Caco-2 (cell line): ENCODE measurements at regions not wholly inside any gene's neighbourhood (a gene's known extent, or its start where the extent isn't known, plus 50 kb on each side); places are given as distances from the start of the nearest gene placed in this dataset.
A peak's percentile ranks its signal among the peaks of the same experiment; 100 is the strongest.

ENCODE experiments used
- BruUV-seq: library from RNA; stranded (reverse); fragments of 400-500 nt; replicated peaks from 2 replicates; lab custom pipeline; 2021; lab: Mats Ljungman, UMichigan
- CTCF ChIA-PET: fragments of 300-600 bp; sonication (Branson Sonifier 250); formaldehyde crosslinking; loops from one replicate; lab custom pipeline; 2022; ENCODE audit warnings: antibody characterized with exemption; lab: Charles Lee
- POLR2A ChIA-PET: fragments of 300-600 bp; sonication (Branson Sonifier 250); formaldehyde crosslinking; loops from one replicate; lab custom pipeline; 2022; ENCODE audit warnings: antibody characterized with exemption; lab: Charles Lee
- DNase-seq, 2 experiments: peaks; one replicate each; pipeline versions ENCODE4 v3.0.0 to v3.0.0-alpha.2; 2020 to 2022
- H3K27me3 ChIP-seq: replicated peaks from 2 replicates; pipeline ENCODE4 v1.6.0; 2011; ENCODE audit warnings: low read length; ENCODE audit not compliant: control insufficient read depth, insufficient read depth
- H3K36me3 ChIP-seq: 2 replicates; pipeline ENCODE4 v1.5.1; 2011; ENCODE audit warnings: low read length; ENCODE audit not compliant: control insufficient read depth, insufficient read depth
- H3K4me1 ChIP-seq: fragments of 250-450 bp; sonication (Bioruptor Pico); 2 replicates; pipeline ENCODE4 v1.5.1; 2020; ENCODE audit warnings: mild to moderate bottlenecking
- H3K4me3 ChIP-seq: 2 replicates; pipeline ENCODE4 v1.5.1; 2011; ENCODE audit warnings: low read depth, mild to moderate bottlenecking, control low read depth, low read length
- H3K9me3 ChIP-seq: fragments of 250-450 bp; sonication (Bioruptor Pico); 2 replicates; pipeline ENCODE4 v1.5.1; 2020; ENCODE audit warnings: mild to moderate bottlenecking, moderate library complexity
- H3K27ac Mint-ChIP-seq: one replicate; pipeline ENCODE4 v1.8.0; 2022; ENCODE audit warnings: mixed read lengths; ENCODE audit not compliant: unreplicated experiment
- H3K27me3 Mint-ChIP-seq: one replicate; pipeline ENCODE4 v1.8.0; 2022; ENCODE audit warnings: mixed read lengths; ENCODE audit not compliant: insufficient read depth, unreplicated experiment
- H3K36me3 Mint-ChIP-seq: one replicate; pipeline ENCODE4 v1.8.0; 2022; ENCODE audit warnings: mild to moderate bottlenecking, mixed read lengths; ENCODE audit not compliant: insufficient read depth, unreplicated experiment
- H3K4me1 Mint-ChIP-seq: one replicate; pipeline ENCODE4 v1.8.0; 2022; ENCODE audit warnings: low read depth, mixed read lengths; ENCODE audit not compliant: unreplicated experiment
- H3K4me3 Mint-ChIP-seq: one replicate; pipeline ENCODE4 v1.8.0; 2022; ENCODE audit warnings: mild to moderate bottlenecking, moderate library complexity, mixed read lengths; ENCODE audit not compliant: unreplicated experiment
- H3K9me3 Mint-ChIP-seq: one replicate; pipeline ENCODE4 v1.8.0; 2022; ENCODE audit warnings: mixed read lengths; ENCODE audit not compliant: unreplicated experiment
- CTCF ChIP-seq, 2 experiments: fragments of 200-600 bp in 1 of 2; IDR thresholded peaks; 1 replicate in 1 of 2; 2 replicates in 1 of 2; pipeline versions ENCODE4 v1.5.1 to v1.8.0; 2011 to 2022; ENCODE audit warnings: antibody characterized with exemption in 1 of 2, control low read depth in 1 of 2, inconsistent platforms in 1 of 2, low read depth in 1 of 2, low read length in 1 of 2, mild to moderate bottlenecking in 1 of 2, moderate library complexity in 1 of 2; ENCODE audit not compliant: insufficient read depth in 1 of 2, severe bottlenecking in 1 of 2, unreplicated experiment in 1 of 2
- intact Hi-C: fragments of 100-400 bp; cut with micrococcal nuclease; formaldehyde crosslinking; loops from one replicate; pipeline ENCODE4 v1.10.0; 2022; ENCODE audit not compliant: unreplicated experiment

GRCh38 chr10:130357226-130357625 is 221.0 kb downstream of the GLRX3 start:
- Histone ChIP-seq H3K27me3 (no peaks in the 10 kb centered on the region), H3K9me3 (no peaks in the 10 kb centered on the region), H3K4me1 (no peaks in the 10 kb centered on the region), H3K4me3 (no peak overlapping the region), H3K36me3 (no peaks in the 10 kb centered on the region)
- Mint-ChIP-seq H3K36me3 (no peaks in the 10 kb centered on the region), H3K4me1 (no peaks in the 10 kb centered on the region), H3K4me3 (no peak overlapping the region), H3K27me3 (peaks cover 4% of the 10 kb centered on the region), H3K9me3 (peaks cover 19% of the 10 kb centered on the region), H3K27ac (no peak overlapping the region)
- no peak for TF ChIP-seq CTCF (IDR thresholded peaks at IDR 0.05; ENCODE audit: insufficient read depth in 1 of 2, low read depth in 1 of 2, low read length in 1 of 2, severe bottlenecking in 1 of 2, unreplicated experiment in 1 of 2)
- BruUV-seq = no TSS peak
- intact Hi-C loops = no loop called here
- POLR2A ChIA-PET = no interaction called here
- no peak for DNase-seq
- CTCF ChIA-PET = interaction anchor here (0.5 kb wide), 1 partner anchor 115 kb away, joined by 4 read pairs; no protein-coding TSS in a partner anchor

- no peaks in the 10 kb centered on the region for H3K36me3 Mint-ChIP-seq
- TF ChIP-seq CTCF (IDR thresholded peaks at IDR 0.05; ENCODE audit: insufficient read depth in 1 of 2, low read depth in 1 of 2, low read length in 1 of 2, severe bottlenecking in 1 of 2, unreplicated experiment in 1 of 2) = no peak
Measured at GRCh38 chr10:130357951-130358350, 221.8 kb downstream of the GLRX3 start.

GRCh38 chr10:130358981-130359650 is 222.9 kb downstream of the GLRX3 start:
- H3K27me3 Mint-ChIP-seq = peaks cover 4% of the 10 kb centered on the region
- H3K4me1 Mint-ChIP-seq = no peaks in the 10 kb centered on the region
- POLR2A ChIA-PET = no interaction called here
- no peak overlapping the region for H3K4me3 Mint-ChIP-seq
- peaks cover 21% of the 10 kb centered on the region for H3K9me3 Mint-ChIP-seq
- intact Hi-C loops = no loop called here
- DNase-seq = peak in 1 of 2 experiments; percentile 9
- CTCF ChIA-PET = interaction anchor here (0.6 kb wide), 1 partner anchor 160 kb away, joined by 6 read pairs; no protein-coding TSS in a partner anchor
- no peak for TF ChIP-seq CTCF (IDR thresholded peaks at IDR 0.05; ENCODE audit: insufficient read depth in 1 of 2, low read depth in 1 of 2, low read length in 1 of 2, severe bottlenecking in 1 of 2, unreplicated experiment in 1 of 2)
- H3K27ac Mint-ChIP-seq = no peak overlapping the region
- H3K27me3 ChIP-seq = no peaks in the 10 kb centered on the region
- H3K9me3 ChIP-seq = no peaks in the 10 kb centered on the region
- H3K4me3 ChIP-seq = no peak overlapping the region
- BruUV-seq = no TSS peak
- no peaks in the 10 kb centered on the region for H3K36me3 ChIP-seq
- no peaks in the 10 kb centered on the region for H3K36me3 Mint-ChIP-seq
- no peaks in the 10 kb centered on the region for H3K4me1 ChIP-seq

More at GRCh38 chr10:130357951-130358350, 221.8 kb downstream of the GLRX3 start:
- POLR2A ChIA-PET = no interaction called here
- no peak overlapping the region for H3K4me3 Mint-ChIP-seq
- peaks cover 4% of the 10 kb centered on the region for H3K27me3 Mint-ChIP-seq
- H3K27ac Mint-ChIP-seq = no peak overlapping the region
- H3K27me3 ChIP-seq = no peaks in the 10 kb centered on the region
- no peaks in the 10 kb centered on the region for H3K9me3 ChIP-seq
- no peaks in the 10 kb centered on the region for H3K4me1 Mint-ChIP-seq
- BruUV-seq = no TSS peak
- H3K9me3 Mint-ChIP-seq = peaks cover 19% of the 10 kb centered on the region
- no peaks in the 10 kb centered on the region for H3K36me3 ChIP-seq
- CTCF ChIA-PET = interaction anchor here (0.5 kb wide), 1 partner anchor 116 kb away, joined by 4 read pairs; no protein-coding TSS in a partner anchor
- intact Hi-C loops = no loop called here
- no peaks in the 10 kb centered on the region for H3K4me1 ChIP-seq
- DNase-seq = peak in 1 of 2 experiments; percentile 14
- no peak overlapping the region for H3K4me3 ChIP-seq
